ENCODE measurements at regions not wholly inside any gene's neighbourhood (a gene's known extent, or its start where the extent isn't known, plus 50 kb on each side); places are given as distances from the start of the nearest gene placed in this dataset.
"Not testable (repeated sequence)": the region's sequence is repeated elsewhere in the genome, so short reads cannot be mapped to it uniquely, and the experiment has no call there.

DNA sequence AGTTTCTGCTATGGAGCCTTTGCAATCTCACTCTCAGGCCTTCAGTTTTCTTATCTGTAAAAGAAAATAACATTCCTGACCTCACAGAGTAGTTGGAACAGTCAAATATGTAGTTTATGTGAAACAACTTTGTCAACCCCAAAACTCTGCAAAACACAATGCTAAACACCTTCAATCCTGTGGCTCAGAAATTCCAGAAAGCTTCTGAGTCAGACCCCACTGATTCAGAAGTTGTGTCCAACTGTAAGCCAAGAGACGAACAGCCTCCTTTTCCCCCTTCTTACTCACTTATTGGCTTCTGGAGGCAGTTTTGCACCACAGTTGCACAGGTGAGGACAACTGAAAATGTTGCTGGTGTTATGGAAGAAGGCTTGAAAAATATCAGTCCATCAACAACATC lies 52.9 kb downstream of the TMSB4Y start:
- no peak for DNase-seq

DNA sequence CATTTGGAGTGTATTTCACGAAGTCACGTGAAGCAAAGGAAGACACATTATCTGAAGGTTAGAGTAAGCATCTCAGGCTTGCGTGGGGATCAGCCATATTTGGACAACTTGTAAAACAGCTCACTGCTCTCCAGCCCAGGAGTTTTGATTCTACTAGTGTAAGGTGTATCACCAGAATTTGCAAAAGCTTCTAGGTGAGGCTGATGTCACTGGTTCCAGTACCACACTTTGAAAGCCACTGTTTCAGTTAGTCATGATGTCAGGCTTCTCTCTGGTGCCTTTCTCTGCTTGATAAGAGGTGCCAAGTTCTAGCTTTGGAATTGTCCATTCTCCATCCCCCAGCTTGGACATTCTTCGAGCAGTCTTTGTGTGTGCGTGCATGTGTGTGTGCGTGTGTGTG lies 62.3 kb downstream of the TMSB4Y start:
- DNase-seq, result no peak

DNA sequence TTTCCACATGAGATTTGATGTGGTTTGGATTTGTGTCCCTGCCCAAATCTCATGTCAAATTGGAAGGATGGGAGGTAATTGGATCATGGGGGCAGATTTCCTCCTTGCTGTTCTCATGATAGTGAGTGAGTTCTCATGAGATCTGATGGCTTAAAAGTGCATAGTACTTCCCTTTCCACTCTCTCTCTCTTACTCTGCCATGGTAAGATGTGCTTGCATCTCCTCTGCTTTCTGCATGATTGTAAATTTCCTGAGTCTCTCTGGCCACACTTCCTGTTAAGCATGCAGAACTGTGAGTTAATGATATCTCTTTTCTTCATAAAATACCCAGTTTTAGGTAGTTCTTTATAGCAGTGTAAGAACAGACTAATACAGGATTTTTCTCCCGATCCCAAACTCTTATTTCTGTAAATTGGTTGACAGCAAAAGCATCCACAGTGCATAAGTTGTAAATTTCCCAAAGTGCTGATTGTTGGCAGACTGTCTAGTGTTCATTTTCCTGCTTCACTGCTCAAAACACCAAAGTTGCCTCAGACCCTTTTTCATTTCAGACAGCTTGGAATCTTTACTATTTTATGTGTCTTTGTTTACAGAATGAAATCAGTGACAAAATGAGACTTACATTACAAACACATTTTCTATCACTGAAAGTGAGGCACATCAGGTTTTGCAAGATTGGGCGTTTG lies 86.6 kb downstream of the TMSB4Y start:
- DNase-seq, result no peak

DNA sequence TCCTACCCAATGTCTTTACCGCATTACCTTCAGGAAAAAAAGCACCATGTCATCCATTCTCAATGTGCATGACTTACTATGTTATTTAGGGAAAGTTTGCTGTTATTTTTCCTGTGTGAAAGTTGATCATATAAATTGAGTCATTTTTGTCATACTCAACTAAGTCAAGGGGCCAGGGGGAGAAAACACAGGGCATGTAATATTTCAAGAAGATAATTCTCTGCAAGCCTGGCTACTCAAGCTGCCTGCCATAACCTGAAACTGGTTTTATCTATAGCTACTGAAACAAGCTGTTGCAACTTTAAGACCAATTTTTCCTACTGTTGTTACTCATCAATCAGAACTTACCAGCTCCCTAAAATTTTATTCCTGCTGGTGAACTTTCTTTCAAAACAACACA lies 91.4 kb downstream of the TMSB4Y start:
- DNase-seq, result no peak

DNA sequence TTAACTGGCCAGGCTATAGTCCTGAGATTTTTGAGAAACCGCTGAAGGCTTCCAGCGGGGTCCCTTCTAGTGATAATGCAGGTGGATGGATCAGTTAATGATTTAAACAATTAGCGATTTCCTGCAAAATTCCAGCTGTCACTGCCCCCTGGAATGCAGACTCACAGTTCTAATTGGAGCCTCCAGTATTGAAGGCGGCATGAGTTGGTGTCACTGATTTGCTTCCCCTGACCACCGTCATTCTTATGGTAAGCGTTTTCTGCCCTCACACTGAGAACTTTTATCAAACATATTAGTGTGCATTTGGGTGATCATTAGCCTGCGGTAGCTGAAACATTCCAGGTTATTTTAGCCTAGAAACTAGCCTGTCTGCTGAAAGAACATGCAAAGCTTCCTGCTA lies 99.1 kb downstream of the TMSB4Y start:
- DNase-seq, result no peak

DNA sequence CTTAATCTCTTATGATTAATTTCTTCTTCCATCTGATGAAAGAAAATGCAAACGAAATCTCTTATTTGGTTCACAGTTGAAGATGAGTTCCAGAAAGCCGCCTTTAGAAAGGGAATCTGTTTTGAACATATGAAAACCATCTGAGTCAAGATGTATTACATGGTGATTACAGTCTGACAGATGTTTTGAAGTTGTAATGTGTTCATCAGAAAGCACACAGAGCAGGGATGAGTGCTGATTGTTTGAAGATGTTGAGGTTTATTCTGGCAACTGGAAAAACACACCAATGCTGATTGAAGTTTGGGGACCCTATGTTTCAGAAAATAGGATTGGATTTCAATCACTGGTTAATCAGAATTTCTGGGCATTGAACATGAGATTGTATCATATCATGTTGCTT lies 99.7 kb downstream of the TMSB4Y start:
- no peak for DNase-seq

DNA sequence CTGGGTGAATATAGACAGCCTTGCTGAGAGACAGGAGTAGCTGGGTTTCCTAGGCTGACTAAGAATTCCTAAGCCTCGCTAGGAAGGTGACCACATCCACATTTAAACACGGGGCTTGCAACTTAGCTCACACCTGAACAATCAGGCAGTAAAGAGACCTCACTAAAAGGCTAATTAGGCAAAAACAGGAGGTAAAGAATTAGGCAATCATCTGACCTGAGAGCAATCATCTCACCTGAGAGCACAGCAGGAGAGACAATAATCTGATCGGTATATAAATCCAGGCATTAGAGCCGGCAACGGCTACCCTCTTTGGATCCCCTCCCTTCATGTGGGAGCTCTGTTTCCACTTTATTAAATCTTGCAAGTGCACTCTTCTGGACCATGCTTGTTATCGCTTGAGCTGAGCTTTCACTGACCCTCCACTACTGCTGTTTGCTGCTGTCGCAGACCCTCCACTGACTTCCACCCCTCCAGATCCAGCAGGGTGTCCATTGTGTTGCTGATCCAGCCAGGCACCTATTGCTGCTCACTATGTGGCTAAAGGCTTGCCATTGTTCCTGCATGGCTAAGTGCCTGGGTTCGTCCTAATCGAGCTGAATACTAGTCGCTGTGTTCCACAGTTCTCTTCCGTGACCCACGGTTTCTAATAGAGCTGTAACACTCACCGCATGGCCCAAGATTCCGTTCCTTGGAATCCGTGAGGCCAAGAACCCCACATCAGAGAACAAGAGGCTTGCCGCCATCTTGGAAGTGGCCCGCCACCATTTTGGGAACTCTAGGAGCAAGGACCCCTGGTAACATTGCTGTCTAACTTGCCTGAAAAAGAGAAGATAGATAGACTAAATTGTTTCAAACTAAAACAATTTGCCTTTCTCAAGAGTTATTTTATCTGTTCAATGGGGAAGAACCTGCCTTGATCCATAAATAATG lies 100.7 kb downstream of the TMSB4Y start:
- no peak for DNase-seq

DNA sequence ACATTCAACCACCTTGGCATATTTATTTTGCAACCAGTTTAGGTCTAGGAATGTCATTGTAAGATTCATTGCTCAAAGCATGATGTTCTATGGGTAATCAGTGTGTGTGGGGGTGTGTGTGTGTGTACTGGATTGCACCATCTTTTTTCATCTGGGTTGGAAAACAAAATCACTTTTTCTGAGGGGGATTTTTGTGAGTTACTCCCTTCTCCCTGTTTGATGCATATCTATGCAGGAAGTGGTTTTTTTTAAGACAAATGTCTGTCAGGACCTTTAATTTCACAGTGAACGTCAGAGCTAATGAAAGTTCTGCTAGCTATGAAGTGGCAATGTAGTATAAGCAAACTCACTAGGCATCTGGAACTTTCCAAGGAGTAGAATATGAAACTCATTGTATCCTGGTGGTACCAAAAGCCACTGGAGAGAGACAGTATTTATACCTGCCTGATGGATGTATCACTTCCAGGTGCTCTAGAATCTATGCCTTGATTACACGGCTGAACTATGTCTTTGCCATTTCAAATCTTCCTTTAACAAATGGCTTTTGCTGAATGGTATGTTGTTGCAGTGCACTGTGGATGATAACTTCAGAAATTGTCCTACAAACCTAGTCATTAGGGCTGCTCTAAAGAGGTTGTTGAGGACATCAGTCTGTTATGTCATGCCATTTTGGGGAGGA lies 101.5 kb downstream of the TMSB4Y start:
- no peak for DNase-seq

DNA sequence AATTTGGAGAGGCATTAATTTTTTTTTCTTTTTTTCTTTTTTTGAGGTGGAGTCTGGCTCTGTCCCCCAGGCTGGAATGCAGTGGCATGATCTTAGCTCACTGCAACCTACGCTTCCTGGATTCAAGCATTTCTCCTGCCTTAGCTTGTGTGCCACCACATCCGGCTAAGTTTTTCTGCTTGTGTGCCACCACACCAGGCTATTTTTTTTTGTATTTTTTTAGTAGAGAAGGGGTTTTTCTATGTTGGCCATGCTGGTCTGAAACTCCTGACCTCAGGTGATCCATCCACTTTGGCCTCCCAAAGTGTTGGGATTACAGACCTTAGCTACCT lies 102.0 kb downstream of the TMSB4Y start:
- no peak for DNase-seq

DNA sequence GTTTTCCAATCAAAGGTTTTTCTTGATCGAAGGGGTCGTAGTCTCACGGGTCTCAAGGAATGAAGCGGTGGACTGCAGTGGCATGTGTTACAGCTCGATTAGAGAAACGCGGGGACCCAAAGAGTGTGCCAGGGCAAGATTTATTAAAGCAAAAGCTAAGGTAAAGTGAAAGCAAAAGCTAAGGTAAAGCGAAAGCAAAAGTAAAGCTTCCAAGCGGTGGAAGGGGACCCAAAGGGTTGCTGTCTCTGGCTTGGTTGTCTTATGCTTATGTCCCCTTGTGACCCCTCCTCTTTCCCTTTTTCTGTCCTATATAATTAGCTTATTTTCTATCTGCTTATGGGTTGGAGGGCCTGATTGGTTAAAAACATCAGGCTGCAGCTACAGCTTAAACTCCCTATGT lies 126.4 kb downstream of the TMSB4Y start:
- DNase-seq, result no peak

DNA sequence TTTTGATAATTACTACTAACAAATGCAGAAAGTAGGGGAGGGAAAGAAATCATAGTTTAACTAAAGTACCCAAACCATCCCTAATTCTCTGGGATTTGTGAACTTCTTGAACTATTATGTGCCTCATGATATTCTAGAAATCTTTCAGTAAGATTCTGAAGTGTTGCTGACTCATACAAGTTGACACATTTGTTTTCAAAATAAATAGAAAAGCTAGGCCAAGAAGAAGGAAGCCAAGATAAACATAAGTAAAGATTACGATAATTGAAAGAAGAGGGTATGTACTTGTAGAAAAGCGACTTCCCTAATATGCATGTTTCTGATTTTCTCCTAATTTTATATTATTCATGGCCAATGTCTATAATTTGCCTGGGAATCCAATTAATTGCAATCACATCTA lies 140.7 kb downstream of the TMSB4Y start:
- no peak for DNase-seq

DNA sequence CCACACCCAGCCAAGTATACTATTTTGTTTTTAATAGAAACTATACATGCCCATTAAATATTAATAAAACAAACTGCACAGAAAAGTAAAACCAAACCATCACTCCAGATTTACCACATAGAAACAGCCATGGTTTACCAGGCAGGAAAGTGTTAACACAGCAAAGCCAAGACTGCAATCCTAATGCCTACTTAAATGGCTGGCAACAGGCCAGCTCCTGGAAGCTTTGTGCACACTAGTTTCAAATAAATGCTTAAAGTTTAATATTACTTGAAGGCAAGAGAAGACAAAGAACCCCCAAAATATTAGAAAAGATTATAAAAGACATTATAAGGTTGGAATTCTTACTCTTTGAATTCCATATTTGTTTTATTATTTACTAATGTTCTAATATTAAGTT lies 141.0 kb downstream of the VCY start:
- DNase-seq, result peak; percentile 5

DNA sequence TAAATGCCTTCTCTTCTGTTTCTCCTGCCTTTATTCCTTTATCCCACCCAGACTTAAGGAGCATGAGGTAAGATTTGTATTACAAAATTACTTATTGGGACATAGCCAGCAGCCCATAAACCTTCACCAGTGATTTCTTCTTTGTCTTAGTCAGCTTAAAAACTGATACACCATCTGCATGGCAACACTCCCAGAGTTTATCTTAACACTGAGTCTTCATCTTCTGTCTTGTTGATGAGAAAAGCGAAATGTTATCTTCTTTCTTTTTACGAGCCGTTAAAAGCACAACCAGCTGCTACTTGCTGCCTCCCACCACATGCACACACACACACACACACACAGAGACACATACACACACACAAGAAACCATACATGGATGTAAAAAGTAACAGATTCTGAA lies 116.7 kb downstream of the VCY start:
- DNase-seq, result no peak

DNA sequence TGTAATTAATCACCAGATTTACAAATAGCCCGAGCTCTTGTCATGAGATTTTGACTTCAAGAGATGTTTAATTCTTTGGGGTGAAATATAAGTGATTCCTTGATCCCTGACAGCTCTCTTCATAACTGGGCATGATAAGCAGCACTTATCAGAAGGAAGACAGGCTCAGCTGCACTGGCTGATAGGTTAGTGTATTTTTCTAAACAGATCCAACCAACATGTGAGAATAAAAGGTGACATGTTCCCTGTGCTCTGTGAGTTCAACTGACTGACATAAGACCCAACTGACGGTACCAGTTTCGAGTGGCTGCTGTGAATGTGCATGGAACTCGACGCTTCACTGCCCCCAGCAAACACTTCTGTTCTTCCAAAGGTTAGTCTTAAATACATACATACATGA lies 114.8 kb downstream of the VCY start:
- no peak for DNase-seq

DNA sequence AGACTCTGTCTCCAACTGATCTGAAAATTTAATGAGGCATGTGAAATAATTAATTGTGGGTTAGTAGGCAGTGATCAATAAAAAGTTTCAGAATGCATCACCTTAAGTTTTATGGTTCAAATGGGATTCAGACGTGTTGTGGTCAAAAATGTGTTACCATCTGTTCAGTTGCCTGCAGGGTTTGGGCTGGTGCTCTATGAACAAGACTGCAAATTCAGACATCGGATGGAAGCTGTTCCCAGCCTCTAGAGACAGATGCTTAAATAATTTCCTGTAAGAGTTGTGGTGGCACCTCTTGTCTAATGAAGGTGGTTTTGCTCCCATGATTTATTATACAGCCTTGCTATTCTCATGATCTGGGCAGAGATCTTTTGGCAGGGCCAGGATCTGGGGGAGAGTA lies 113.6 kb downstream of the VCY start:
- no peak for DNase-seq

DNA sequence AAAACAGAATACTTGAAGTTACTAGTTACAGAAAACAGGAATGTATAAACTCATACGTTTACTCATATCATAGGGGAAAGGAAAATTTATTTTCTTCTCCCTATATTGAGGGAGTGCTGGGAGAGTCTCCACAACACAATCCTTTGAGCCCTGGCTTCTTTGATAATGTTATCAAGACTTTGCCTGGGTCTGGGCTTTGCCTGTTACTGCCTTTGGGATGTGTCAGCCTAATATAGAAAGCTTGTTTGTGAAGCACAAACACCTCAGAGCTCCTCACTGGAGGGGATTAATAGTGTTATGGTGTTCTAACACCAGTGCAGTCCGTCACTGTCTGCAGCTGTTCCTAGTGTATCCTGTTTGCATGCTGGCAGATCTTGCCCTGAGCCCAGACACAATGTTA lies 107.8 kb downstream of the VCY start:
- no peak for DNase-seq

DNA sequence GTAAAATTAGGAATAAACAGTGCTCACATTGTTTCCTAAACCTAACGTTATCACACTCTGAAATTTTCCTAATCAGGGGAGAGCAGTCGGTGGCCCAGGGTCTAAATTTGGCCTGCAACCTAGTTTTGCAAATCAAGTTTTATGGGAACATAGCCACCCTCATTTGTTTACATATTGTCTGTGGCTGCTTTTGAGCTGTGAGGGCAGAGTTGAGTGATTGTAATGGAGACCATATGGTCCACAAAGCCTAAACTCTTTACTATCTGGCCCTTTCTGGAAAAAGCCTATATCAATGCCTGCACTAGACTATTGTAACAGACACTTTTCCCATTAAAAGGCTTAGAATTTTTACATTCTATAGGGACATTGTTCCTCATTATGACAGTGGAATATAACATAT lies 105.2 kb downstream of the VCY start:
- DNase-seq, result no peak

DNA sequence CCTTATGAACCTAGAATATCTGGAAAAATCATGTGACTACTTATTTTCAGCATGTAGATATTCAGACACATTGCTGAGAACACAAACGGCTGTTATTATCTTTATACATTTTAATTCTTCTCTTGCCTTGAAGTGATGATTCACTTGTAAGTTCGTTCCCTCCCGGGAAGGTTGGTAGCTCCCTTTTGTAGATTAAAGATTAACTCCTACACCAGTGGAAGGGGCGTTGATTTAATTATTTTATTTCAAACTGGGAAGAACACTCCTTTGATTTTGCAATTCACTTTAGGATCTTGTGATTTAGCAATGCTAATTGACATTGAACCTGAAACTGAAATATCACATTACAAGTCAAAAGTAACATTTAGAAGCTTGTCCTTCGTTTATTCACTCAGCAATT lies 103.4 kb downstream of the VCY start:
- DNase-seq, result no peak

DNA sequence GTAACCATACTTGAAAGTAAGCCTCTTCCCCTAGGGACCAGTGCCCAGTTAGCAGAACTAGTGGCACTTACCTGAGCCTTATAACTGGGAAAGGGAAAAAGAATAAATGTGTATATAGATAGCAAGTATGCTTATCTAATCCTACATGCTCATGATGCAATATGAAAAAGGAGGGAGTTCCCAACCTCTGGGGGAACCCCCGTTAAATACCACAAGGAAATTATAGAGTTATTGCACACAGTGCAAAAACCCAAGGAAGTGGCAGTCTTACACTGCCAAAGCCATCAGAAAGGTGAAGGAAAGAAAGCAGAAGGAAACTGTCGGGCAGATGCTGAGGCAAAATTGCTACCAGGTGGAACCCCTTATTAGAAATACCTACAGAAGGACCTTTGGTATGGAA lies 92.2 kb downstream of the VCY start:
- DNase-seq, result not testable (repeated sequence)

DNA sequence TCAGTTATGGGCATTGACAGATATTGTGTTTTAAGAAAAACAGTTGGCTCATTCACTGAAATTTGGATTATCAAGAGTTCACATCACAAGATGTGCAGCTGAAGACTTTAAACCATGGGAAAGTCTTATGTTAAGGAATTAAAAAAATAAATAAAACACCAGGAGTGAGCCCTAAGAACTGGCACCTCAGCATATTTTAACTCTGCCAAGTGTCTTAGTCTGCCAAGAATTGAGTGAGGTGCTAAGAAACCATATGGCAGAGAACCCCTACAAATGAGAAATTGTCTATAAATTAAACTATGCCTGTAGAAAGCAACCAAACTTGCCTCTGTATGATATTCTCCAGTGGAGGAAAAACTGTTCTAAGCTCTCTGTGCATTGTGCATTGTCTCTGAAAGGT lies 78.5 kb downstream of the VCY start:
- no peak for DNase-seq

DNA sequence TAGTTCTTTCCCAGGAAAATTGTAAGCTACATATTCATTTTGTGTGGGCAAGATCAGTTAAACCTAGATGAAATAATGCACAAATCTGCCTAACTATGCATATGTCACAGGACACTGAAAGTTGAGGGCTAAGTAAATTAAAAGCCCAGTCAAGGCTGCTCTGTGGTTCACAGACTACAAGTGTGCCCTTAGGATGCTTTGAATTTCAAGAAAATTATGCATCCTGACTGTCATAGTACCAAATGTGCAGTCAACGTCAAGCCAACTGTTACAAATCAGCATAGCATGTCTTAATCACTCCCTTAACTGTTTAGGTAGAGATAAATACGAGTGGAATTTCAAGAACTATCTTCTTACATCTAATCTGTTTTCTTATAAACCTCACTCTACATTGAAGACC lies 55.8 kb downstream of the VCY start:
- DNase-seq, result not testable (repeated sequence)
